Colonic mucosa (tissue), 4 donors: ENCODE measurements at regions not wholly inside any gene's neighbourhood (a gene's known extent, or its start where the extent isn't known, plus 50 kb on each side); places are given as distances from the start of the nearest gene placed in this dataset.

ENCODE experiments used
- DNase-seq: peaks from one replicate; pipeline ENCODE4 v3.0.0-alpha.2; 2020
- H3K27ac ChIP-seq: fragments of 200-600 bp; one replicate; pipeline ENCODE4 v1.8.0; 2021
- H3K27me3 ChIP-seq: fragments of 200-600 bp; one replicate; pipeline ENCODE4 v1.8.0; 2021
- H3K36me3 ChIP-seq: fragments of 200-600 bp; one replicate; pipeline ENCODE4 v1.8.0; 2021
- H3K4me1 ChIP-seq: fragments of 200-600 bp; one replicate; pipeline ENCODE4 v1.8.0; 2021; ENCODE audit warnings: mild to moderate bottlenecking
- H3K4me3 ChIP-seq: fragments of 200-600 bp; one replicate; pipeline ENCODE4 v1.8.0; 2021
- H3K9ac ChIP-seq, 2 donors: one replicate each; pipeline ENCODE4 v1.7.0; 2013; ENCODE audit warnings: control low read depth in 2 of 2, low read depth in 2 of 2, low read length in 2 of 2
- H3K9me3 ChIP-seq: fragments of 200-600 bp; one replicate; pipeline ENCODE4 v1.8.0; 2021
- CTCF ChIP-seq: fragments of 200-600 bp; IDR thresholded peaks from one replicate; pipeline ENCODE4 v1.8.0; 2022; ENCODE audit warnings: antibody characterized with exemption, mild to moderate bottlenecking
- intact Hi-C: fragments of 100-400 bp; cut with DNase I; formaldehyde crosslinking; loops from one replicate; pipeline ENCODE4 v1.14.1; 2022
- donor health status: healthy.
- donor health status: DM: no; HTN: no; CAD: no.
- donor health status: DM: no; HTN: no; CAD: no.

- intact Hi-C loops = no loop called here
- no peak overlapping the region for H3K27ac ChIP-seq
- H3K27me3 ChIP-seq = no peaks in the 10 kb centered on the region
- no peak overlapping the region for H3K4me3 ChIP-seq
- H3K9me3 ChIP-seq = no peaks in the 10 kb centered on the region
- H3K9ac ChIP-seq = no peak overlapping the region
- no peaks in the 10 kb centered on the region for H3K36me3 ChIP-seq
- no peaks in the 10 kb centered on the region for H3K4me1 ChIP-seq
- no peak for TF ChIP-seq CTCF
- DNase-seq = no peak
Measured at GRCh38 chr9:109729513-109729912, 50.5 kb upstream of the PALM2AKAP2 start.
